ENCODE measurements at regions not wholly inside any gene's neighbourhood (a gene's known extent, or its start where the extent isn't known, plus 50 kb on each side); places are given as distances from the start of the nearest gene placed in this dataset.

DNA sequence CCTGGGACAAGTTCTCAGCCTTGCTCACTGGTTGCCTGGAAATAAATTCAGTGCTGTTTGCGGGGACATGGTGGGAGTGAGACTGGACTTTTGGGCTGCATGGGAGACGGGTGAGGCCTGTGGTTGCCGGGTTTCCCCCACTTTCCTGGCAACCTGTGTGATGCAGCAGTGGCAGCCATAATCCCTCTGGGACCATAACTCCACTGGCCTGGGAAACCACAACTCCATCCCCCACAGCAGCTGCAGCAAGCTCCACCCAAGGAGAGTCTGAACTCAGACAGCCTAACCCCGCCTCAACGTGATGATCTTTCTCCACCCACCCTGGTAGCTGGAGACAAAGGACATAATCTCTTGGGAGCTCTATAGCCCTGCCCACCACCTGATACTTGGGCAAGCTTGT, 349.9 kb downstream of the PIK3R1 start:
- DNase-seq (ENCODE audit: insufficient read length) (no peak), FAIRE-seq (no peak)
- TF ChIP-seq POLR2A (IDR thresholded peaks at IDR 0.05; ENCODE audit: low read depth, low read length) (no peak), TAF1 (IDR thresholded peaks at IDR 0.05; ENCODE audit: borderline replicate concordance, low read depth, low read length) (no peak), POLR2AphosphoS5 (IDR thresholded peaks at IDR 0.05; ENCODE audit: low read depth, low read length) (no peak)

DNA sequence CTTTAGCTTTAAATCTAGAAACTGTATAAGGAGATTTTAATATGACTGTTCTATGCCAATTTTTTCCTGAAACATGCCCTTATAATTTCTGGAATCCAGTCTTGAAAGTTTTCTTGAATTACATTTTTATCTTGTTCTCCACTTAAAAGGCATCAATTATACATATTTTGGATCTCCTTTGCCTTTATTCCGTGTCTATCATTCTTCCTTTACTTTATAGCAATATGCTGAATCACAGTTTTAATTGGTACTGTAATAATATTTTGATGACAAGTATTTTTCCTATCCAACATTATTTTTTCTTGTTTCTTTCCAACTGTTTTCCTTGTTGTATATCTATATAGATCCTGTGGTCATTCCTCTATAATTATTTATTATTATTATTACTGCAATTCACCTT, 361.2 kb downstream of the PIK3R1 start:
- no peak for TF ChIP-seq TAF1 (IDR thresholded peaks at IDR 0.05; ENCODE audit: borderline replicate concordance, low read depth, low read length)
- no peak for TF ChIP-seq POLR2A (IDR thresholded peaks at IDR 0.05; ENCODE audit: low read depth, low read length)
- no peak for TF ChIP-seq POLR2AphosphoS5 (IDR thresholded peaks at IDR 0.05; ENCODE audit: low read depth, low read length)
- FAIRE-seq (no peak), DNase-seq (ENCODE audit: insufficient read length) (no peak)

GRCh38 chr5:68582284-68582683, 366.7 kb downstream of the PIK3R1 start:
- DNase-seq (ENCODE audit: insufficient read length) = no peak
- TF ChIP-seq TAF1 (IDR thresholded peaks at IDR 0.05; ENCODE audit: borderline replicate concordance, low read depth, low read length) = no peak
- TF ChIP-seq POLR2AphosphoS5 (IDR thresholded peaks at IDR 0.05; ENCODE audit: low read depth, low read length) = no peak
- no peak for TF ChIP-seq POLR2A (IDR thresholded peaks at IDR 0.05; ENCODE audit: low read depth, low read length)
- FAIRE-seq = no peak

DNA sequence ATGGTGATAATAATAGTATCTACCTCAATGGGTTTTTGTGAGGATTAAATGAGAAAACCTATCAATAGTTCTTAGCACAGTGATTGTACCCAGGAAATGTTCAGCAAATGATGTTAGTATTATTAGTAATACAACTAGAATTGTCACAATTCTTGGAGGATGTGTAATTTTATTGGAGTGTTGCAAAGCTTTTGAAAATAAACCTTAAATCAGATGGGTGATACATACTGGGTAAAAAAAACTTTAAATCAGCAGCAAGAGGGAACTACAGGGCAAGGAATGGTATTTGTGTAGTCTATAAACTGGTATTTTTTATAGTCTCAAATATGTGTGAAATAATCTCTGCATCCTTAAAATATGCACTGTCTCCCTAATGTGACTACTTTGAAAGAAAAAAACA, 371.6 kb downstream of the PIK3R1 start:
- no peak for TF ChIP-seq POLR2A (IDR thresholded peaks at IDR 0.05; ENCODE audit: low read depth, low read length)
- no peak for TF ChIP-seq POLR2AphosphoS5 (IDR thresholded peaks at IDR 0.05; ENCODE audit: low read depth, low read length)
- TF ChIP-seq TAF1 (IDR thresholded peaks at IDR 0.05; ENCODE audit: borderline replicate concordance, low read depth, low read length) = no peak
- DNase-seq (ENCODE audit: insufficient read length) (no peak), FAIRE-seq (no peak)

DNA sequence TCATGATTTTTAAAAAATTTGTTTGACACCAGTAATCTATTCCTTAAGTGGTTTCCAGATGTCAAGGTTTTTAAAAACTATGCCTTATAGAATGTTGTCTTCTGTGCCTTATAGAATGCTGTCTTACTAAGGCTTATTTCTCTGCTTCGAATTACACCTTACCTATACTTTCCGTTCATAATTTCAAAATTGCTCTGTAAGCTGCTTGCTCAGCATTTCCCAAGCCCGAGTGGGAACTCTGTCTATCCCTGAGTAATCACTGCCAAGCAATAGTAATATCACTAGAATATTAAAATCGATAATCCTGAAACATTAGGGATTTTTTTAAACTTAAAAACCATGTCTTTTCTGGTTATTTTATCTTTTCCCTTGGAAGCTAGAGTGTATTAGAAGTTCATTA, 376.3 kb downstream of the PIK3R1 start:
- no peak for DNase-seq (ENCODE audit: insufficient read length)
- TF ChIP-seq POLR2AphosphoS5 (IDR thresholded peaks at IDR 0.05; ENCODE audit: low read depth, low read length) (no peak), TAF1 (IDR thresholded peaks at IDR 0.05; ENCODE audit: borderline replicate concordance, low read depth, low read length) (no peak), POLR2A (IDR thresholded peaks at IDR 0.05; ENCODE audit: low read depth, low read length) (no peak)
- FAIRE-seq = no peak

GRCh38 chr5:68592351-68592750, 376.8 kb downstream of the PIK3R1 start:
- DNase-seq (ENCODE audit: insufficient read length) (no peak), FAIRE-seq (no peak)
- TF ChIP-seq POLR2AphosphoS5 (IDR thresholded peaks at IDR 0.05; ENCODE audit: low read depth, low read length) = no peak
- no peak for TF ChIP-seq TAF1 (IDR thresholded peaks at IDR 0.05; ENCODE audit: borderline replicate concordance, low read depth, low read length)
- no peak for TF ChIP-seq POLR2A (IDR thresholded peaks at IDR 0.05; ENCODE audit: low read depth, low read length)

- DNase-seq (ENCODE audit: insufficient read length) (no peak), FAIRE-seq (no peak)
These were observed 377.7 kb downstream of the PIK3R1 start for GRCh38 chr5:68593211-68593671.

DNA sequence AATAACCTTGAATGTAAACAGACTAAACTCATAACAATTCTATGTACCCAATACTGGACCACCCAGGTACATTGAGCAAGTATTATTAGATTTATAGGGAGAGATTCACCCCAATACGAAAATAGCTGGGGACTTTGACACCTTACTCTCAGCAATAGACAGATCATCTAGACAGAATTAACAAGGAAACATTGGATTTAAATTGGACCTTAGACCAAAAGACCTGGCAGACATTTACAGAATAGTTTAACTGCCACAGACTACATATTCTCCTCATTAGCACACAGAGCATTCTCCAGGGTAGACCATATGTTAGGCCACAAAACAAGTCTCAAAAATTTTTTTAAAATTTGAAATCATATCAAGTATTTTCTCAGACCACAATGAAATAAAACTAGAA, 397.4 kb downstream of the PIK3R1 start:
- FAIRE-seq (no peak), DNase-seq (ENCODE audit: insufficient read length) (no peak)
- TF ChIP-seq POLR2A (IDR thresholded peaks at IDR 0.05; ENCODE audit: low read depth, low read length) = no peak
- no peak for TF ChIP-seq POLR2AphosphoS5 (IDR thresholded peaks at IDR 0.05; ENCODE audit: low read depth, low read length)
- no peak for TF ChIP-seq TAF1 (IDR thresholded peaks at IDR 0.05; ENCODE audit: borderline replicate concordance, low read depth, low read length)

More at GRCh38 chr5:68593211-68593671, 377.7 kb downstream of the PIK3R1 start:
- no peak for TF ChIP-seq POLR2A (IDR thresholded peaks at IDR 0.05; ENCODE audit: low read depth, low read length)
- TF ChIP-seq TAF1 (IDR thresholded peaks at IDR 0.05; ENCODE audit: borderline replicate concordance, low read depth, low read length) = no peak
- TF ChIP-seq POLR2AphosphoS5 (IDR thresholded peaks at IDR 0.05; ENCODE audit: low read depth, low read length) = no peak

- no peak for FAIRE-seq
- no peak for TF ChIP-seq POLR2AphosphoS5 (IDR thresholded peaks at IDR 0.05; ENCODE audit: low read depth, low read length)
- TF ChIP-seq POLR2A (IDR thresholded peaks at IDR 0.05; ENCODE audit: low read depth, low read length) = no peak
- no peak for TF ChIP-seq TAF1 (IDR thresholded peaks at IDR 0.05; ENCODE audit: borderline replicate concordance, low read depth, low read length)
- no peak for DNase-seq (ENCODE audit: insufficient read length)
These were observed 402.9 kb downstream of the PIK3R1 start for GRCh38 chr5:68618501-68618900.

- TF ChIP-seq POLR2A (IDR thresholded peaks at IDR 0.05; ENCODE audit: low read depth, low read length) = no peak
- TF ChIP-seq POLR2AphosphoS5 (IDR thresholded peaks at IDR 0.05; ENCODE audit: low read depth, low read length) = no peak
- TF ChIP-seq TAF1 (IDR thresholded peaks at IDR 0.05; ENCODE audit: borderline replicate concordance, low read depth, low read length) = no peak
- no peak for FAIRE-seq
- DNase-seq (ENCODE audit: insufficient read length) = no peak
These were observed 411.4 kb downstream of the PIK3R1 start for GRCh38 chr5:68627001-68627400.

GRCh38 chr5:68628082-68628814, 412.7 kb downstream of the PIK3R1 start:
- DNase-seq (ENCODE audit: insufficient read length) = no peak
- FAIRE-seq = no peak
- TF ChIP-seq POLR2AphosphoS5 (IDR thresholded peaks at IDR 0.05; ENCODE audit: low read depth, low read length) (no peak), POLR2A (IDR thresholded peaks at IDR 0.05; ENCODE audit: low read depth, low read length) (no peak), TAF1 (IDR thresholded peaks at IDR 0.05; ENCODE audit: borderline replicate concordance, low read depth, low read length) (no peak)

- FAIRE-seq (no peak), DNase-seq (ENCODE audit: insufficient read length) (no peak)
- TF ChIP-seq POLR2A (IDR thresholded peaks at IDR 0.05; ENCODE audit: low read depth, low read length) (no peak), TAF1 (IDR thresholded peaks at IDR 0.05; ENCODE audit: borderline replicate concordance, low read depth, low read length) (no peak), POLR2AphosphoS5 (IDR thresholded peaks at IDR 0.05; ENCODE audit: low read depth, low read length) (no peak)
These were observed 414.8 kb downstream of the PIK3R1 start for GRCh38 chr5:68630354-68630753.

Measured in GM12892 (cell line).